Kidney epithelial cell (primary cell): ENCODE measurements at regions not wholly inside any gene's neighbourhood (a gene's known extent, or its start where the extent isn't known, plus 50 kb on each side); places are given as distances from the start of the nearest gene placed in this dataset.

Experiments used
- DNase-seq: peaks from one replicate; pipeline ENCODE4 v3.0.0-alpha.2; 2010; ENCODE audit warnings: low read depth
- H3K27me3 ChIP-seq: 2 replicates; pipeline ENCODE4 v1.6.0; 2011; ENCODE audit warnings: low read length; ENCODE audit not compliant: control insufficient read depth, insufficient read depth
- H3K36me3 ChIP-seq: 2 replicates; pipeline ENCODE4 v1.5.1; 2011; ENCODE audit warnings: low read length; ENCODE audit not compliant: control insufficient read depth, insufficient read depth
- H3K4me3 ChIP-seq: 2 replicates; pipeline ENCODE4 v1.5.1; 2011; ENCODE audit warnings: low read depth, mild to moderate bottlenecking, control low read depth, low read length
- CTCF ChIP-seq: IDR thresholded peaks from 2 replicates; pipeline ENCODE4 v1.5.1; 2011; ENCODE audit warnings: mild to moderate bottlenecking, moderate library complexity, low read length, control low read depth, inconsistent platforms; ENCODE audit not compliant: insufficient read depth, poor library complexity, severe bottlenecking

- DNase-seq, result no peak
- H3K27me3 ChIP-seq, result no peaks in the 10 kb centered on the region
- H3K36me3 ChIP-seq, result no peaks in the 10 kb centered on the region
- TF ChIP-seq CTCF, result no peak
- H3K4me3 ChIP-seq, result no peak overlapping the region
These were observed 67.0 kb upstream of the DST start for GRCh38 chr6:56709650-56710049.

DNA sequence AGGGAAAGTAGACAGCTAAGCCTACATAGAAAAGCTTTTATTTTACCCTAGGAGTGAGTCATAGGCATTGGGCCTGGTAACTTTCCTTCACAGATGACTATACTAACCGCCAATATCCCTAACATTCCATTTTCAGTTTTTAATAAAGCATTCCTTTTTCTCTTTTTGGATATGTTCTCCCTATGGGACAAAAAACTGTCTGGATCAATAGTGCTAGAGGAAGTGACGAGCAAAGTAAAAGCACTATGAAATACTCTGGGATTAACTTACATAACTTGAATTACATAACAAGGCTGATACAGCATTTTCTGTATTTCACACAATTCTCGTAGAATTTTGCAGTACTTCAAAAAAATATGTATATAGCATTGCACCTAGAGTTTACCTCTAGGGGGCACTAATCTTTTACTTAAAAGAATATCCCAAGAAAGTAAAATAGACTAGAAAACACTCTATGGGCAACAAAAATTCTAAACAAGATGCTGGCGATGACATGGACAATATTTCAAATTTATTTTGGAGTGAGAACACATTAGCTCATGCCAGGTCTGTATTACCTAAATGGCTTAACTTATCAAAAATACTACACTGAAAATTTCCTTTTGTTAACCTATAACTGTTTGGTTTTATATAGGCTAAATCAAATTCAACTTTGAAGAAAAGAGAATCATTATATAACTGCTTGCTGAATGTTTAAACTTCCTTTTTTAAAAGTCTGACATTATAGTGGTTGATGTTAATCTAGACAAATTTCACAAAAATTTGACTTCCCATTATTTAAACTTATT, 66.3 kb upstream of the DST start:
- Histone ChIP-seq H3K27me3 (no peaks in the 10 kb centered on the region), H3K36me3 (no peaks in the 10 kb centered on the region), H3K4me3 (no peak overlapping the region)
- TF ChIP-seq CTCF, result peak; percentile 39
- DNase-seq, result no peak

DNA sequence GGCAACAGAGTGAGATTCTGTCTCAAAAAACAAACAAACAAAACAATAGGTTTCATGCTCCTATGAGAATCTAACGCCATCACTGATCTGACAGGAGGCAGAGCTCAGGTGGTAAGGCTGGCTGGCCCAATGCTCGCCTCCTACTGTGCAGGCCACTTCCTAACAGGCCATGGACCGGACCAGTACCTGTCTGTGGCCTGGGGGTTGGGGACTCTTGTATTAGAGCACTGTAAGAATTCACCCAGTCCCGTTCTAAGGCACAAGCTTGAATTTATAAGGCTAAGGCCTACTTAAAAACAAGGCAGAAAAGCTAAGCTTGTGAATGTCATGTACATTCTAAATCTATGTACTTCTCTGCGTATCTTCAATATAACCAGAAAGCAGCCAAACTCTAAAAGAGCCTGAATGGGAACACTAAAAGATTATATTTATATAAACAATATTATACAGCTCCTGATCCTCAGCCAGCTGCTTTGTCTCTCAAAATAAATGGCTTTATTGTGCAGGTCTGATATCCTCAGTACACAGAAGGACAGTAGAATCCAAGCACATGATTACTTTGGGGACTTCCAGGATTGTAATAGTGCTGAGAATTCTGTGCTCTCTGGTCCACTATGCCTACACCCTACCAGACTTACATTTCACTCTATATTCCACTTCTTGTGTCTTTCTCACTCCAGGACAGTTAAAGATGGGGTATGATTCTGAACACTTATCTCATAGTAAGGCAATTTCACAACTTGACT, 64.5 kb upstream of the DST start:
- no peak for TF ChIP-seq CTCF
- H3K27me3 ChIP-seq, result no peaks in the 10 kb centered on the region

DNA sequence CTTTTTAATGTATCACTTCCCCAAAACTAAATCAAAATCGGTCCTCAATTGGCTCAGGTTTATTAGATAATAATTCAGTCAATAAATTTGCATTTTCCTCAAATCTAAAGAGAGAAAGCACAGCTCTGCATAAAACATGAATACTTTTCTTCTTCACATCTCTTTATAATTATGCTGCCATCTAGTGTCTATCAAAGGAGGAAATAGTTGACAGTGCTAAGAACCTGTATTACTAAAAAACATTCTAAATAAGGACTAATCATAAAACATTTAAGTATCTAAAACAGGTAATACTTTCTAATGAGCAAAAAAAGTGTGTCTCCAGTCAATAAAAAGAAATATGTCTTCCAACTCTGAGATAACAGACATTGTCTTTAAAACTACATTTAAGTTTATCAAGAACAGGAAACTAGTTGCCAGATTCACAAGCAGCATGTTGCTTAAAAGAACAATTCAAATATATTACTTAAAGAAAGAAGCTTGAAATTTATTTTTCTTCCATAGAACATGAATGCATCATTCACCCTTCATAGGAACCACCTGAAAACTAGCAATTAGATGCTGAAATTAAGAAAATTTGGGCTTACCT, 56.5 kb upstream of the DST start:
- DNase-seq, result no peak
- H3K4me3 ChIP-seq, result no peak overlapping the region
- peak; percentile 22 for TF ChIP-seq CTCF
- H3K27me3 ChIP-seq, result no peaks in the 10 kb centered on the region
- no peaks in the 10 kb centered on the region for H3K36me3 ChIP-seq

More for the DNA sequence above, 64.5 kb upstream of the DST start:
- Histone ChIP-seq H3K36me3 (no peaks in the 10 kb centered on the region), H3K4me3 (no peak overlapping the region)
- DNase-seq, result no peak

DNA sequence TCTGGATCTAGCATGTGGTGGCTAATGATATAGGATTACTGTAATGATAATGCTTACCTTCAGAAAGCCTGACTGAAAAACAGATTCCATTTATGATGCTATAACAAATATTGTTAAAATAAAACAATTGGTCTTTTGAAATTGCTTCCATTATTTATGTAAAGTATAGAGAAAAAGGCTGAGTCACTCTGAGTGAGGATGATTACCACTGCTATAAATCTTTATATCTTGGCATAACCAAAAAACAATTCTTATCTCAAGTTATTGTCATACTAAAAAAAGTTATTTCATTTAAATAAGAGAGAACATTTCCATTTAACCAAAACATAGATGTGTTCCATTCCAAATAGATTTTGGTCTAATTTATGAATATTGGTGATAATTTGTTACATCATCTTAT, 53.0 kb upstream of the DST start:
- TF ChIP-seq CTCF, result no peak
- H3K36me3 ChIP-seq, result no peaks in the 10 kb centered on the region

More for the DNA sequence above, 53.0 kb upstream of the DST start:
- H3K27me3 ChIP-seq, result no peaks in the 10 kb centered on the region
- H3K4me3 ChIP-seq, result no peak overlapping the region
- no peak for DNase-seq
